B cell (primary cell): ENCODE measurements at regions not wholly inside any gene's neighbourhood (a gene's known extent, or its start where the extent isn't known, plus 50 kb on each side); places are given as distances from the start of the nearest gene placed in this dataset.

Experiments
- ATAC-seq: fragments of 200-7000 bp; cut with Tn5 transposase; one replicate; pipeline ENCODE4 v1.10.0; 2021; ENCODE audit warnings: low read depth, mild to moderate bottlenecking, moderate number of reproducible peaks, moderate library complexity
- CTCF ChIA-PET: fragments of 350-600 bp; sonication (Branson Sonifier 250); formaldehyde crosslinking; loops from one replicate; lab custom pipeline; 2021; ENCODE audit warnings: antibody characterized with exemption, inconsistent platforms; lab: Charles Lee
- POLR2A ChIA-PET: fragments of 350-600 bp; sonication (Branson Sonifier 250); formaldehyde crosslinking; loops from one replicate; lab custom pipeline; 2021; ENCODE audit warnings: antibody characterized with exemption; lab: Charles Lee
- DNase-seq: peaks from one replicate; pipeline ENCODE4 v3.0.0; 2013
- H2AFZ ChIP-seq: 2 replicates; pipeline ENCODE4 v1.6.1; 2012; ENCODE audit warnings: mild to moderate bottlenecking, low read depth, low read length; ENCODE audit not compliant: insufficient read depth, poor library complexity, severe bottlenecking
- H3K27ac ChIP-seq, 2 donors: 1 replicate in 1 of 2; 2 replicates in 1 of 2; pipeline ENCODE4 v1.5.1; 2012 to 2013; ENCODE audit warnings: low read length in 2 of 2, mild to moderate bottlenecking in 2 of 2, moderate library complexity in 1 of 2
- H3K27me3 ChIP-seq, 4 experiments: fragments of 200-600 bp in 1 of 4; sonication (generic) in 1 of 4; replicated peaks in 1 of 4; 1 replicate in 2 of 4; 2 replicates in 2 of 4; pipeline versions ENCODE4 v1.6.1 to v1.7.0; 2013 to 2016; ENCODE audit warnings: low read length in 3 of 4, mild to moderate bottlenecking in 2 of 4, mixed read lengths in 1 of 4, moderate library complexity in 1 of 4; ENCODE audit not compliant: insufficient read depth in 4 of 4, control insufficient read depth in 3 of 4; ENCODE audit errors: control extremely low read depth in 1 of 4
- H3K36me3 ChIP-seq, 2 experiments: replicated peaks in 1 of 2; 1 replicate in 1 of 2; 2 replicates in 1 of 2; pipeline versions ENCODE4 v1.6.1 to v1.7.1; 2013; ENCODE audit warnings: low read length in 1 of 2; ENCODE audit not compliant: insufficient read depth in 2 of 2, control insufficient read depth in 1 of 2; ENCODE audit errors: control extremely low read depth in 1 of 2, extremely low read depth in 1 of 2
- H3K4me1 ChIP-seq, 2 donors: fragments of 200-600 bp in 1 of 2; sonication (generic) in 1 of 2; 1 replicate in 1 of 2; 2 replicates in 1 of 2; pipeline versions ENCODE4 v1.5.1 to v1.6.1; 2013 to 2017; ENCODE audit warnings: low read length in 2 of 2; ENCODE audit not compliant: control insufficient read depth in 2 of 2, insufficient read depth in 2 of 2
- H3K4me2 ChIP-seq: replicated peaks from 2 replicates; pipeline ENCODE3; 2012; ENCODE audit warnings: mild to moderate bottlenecking, low read depth, low read length; ENCODE audit not compliant: poor library complexity, severe bottlenecking
- H3K4me3 ChIP-seq, 5 experiments: fragments of 200-600 bp in 1 of 5; sonication (generic) in 1 of 5; 1 replicate in 3 of 5; 2 replicates in 2 of 5; pipeline versions ENCODE4 v1.5.1 to v1.7.0; 2011 to 2016; ENCODE audit warnings: low read length in 4 of 5, mild to moderate bottlenecking in 4 of 5, low read depth in 2 of 5, control low read depth in 1 of 5, moderate library complexity in 1 of 5; ENCODE audit not compliant: insufficient read depth in 1 of 5; ENCODE audit errors: control extremely low read depth in 1 of 5, extremely low read depth in 1 of 5
- H3K79me2 ChIP-seq: fragments of 200-600 bp; sonication (generic); one replicate; pipeline ENCODE4 v1.6.0; 2016; ENCODE audit warnings: low read length; ENCODE audit not compliant: control insufficient read depth, insufficient read depth
- H3K9ac ChIP-seq: fragments of 200-600 bp; sonication (generic); 2 replicates; pipeline ENCODE4 v1.6.1; 2017; ENCODE audit warnings: mild to moderate bottlenecking, low read length, moderate library complexity
- H3K9me3 ChIP-seq, 3 donors: one replicate each; pipeline versions ENCODE4 v1.6.1 to v1.7.1; 2013; ENCODE audit warnings: low read length in 2 of 3; ENCODE audit not compliant: control insufficient read depth in 2 of 3, insufficient read depth in 1 of 3; ENCODE audit errors: control extremely low read depth in 1 of 3
- H4K20me1 ChIP-seq: 2 replicates; pipeline ENCODE4 v1.6.0; 2012; ENCODE audit warnings: mild to moderate bottlenecking, low read length; ENCODE audit not compliant: insufficient read depth, control insufficient read depth, poor library complexity, severe bottlenecking
- H3K27ac Mint-ChIP-seq: one replicate; pipeline ENCODE4 v1.8.0; 2021; ENCODE audit warnings: mixed read lengths
- H3K27me3 Mint-ChIP-seq: one replicate; pipeline ENCODE4 v1.8.0; 2021; ENCODE audit warnings: mixed read lengths
- H3K4me1 Mint-ChIP-seq: one replicate; pipeline ENCODE4 v1.8.0; 2021; ENCODE audit warnings: mixed read lengths
- H3K4me3 Mint-ChIP-seq: one replicate; pipeline ENCODE4 v1.8.0; 2021; ENCODE audit warnings: mixed read lengths
- H3K9me3 Mint-ChIP-seq: one replicate; pipeline ENCODE4 v1.8.0; 2022; ENCODE audit warnings: mixed read lengths; ENCODE audit not compliant: insufficient read depth
- EZH2 ChIP-seq: IDR thresholded peaks from 2 replicates; pipeline ENCODE4 v1.6.1; 2012; ENCODE audit warnings: borderline replicate concordance, low read depth, mild to moderate bottlenecking, moderate library complexity, low read length; ENCODE audit not compliant: insufficient read depth, poor library complexity, severe bottlenecking
- WGBS: methylation state at CpG from one replicate; pipeline ENCODE4 v1.1.5; 2013; ENCODE audit warnings: missing lambda C conversion rate; ENCODE audit not compliant: insufficient coverage; 5-methylcytosine and 5-hydroxymethylcytosine counted together
- intact Hi-C: fragments of 100-400 bp; cut with micrococcal nuclease; formaldehyde crosslinking; loops from one replicate; pipeline ENCODE4 v1.10.0; 2022
- TF ChIP-seq, protein P1 (sequence below): fragments of 200-600 bp; IDR thresholded peaks from one replicate; pipeline ENCODE4 v1.8.0; 2022; ENCODE audit warnings: antibody characterized with exemption, mild to moderate bottlenecking

DNA sequence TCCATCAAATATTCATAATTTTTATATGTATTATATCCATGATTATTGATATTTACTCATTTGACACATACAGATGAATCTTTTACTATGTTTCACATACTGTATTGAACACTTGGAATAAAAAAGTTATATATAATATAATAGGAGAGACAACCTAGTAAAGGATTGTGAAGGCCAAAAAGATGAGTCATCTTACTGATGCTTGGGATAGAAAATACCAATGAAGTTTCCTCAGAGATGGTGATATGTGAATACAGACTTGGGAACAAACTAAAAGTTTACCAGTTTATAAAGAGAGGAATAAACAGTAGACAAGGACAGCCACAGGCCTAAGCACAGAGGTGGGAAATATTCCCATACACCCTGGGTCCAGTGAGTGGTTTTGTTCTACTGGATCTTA is 743.9 kb upstream of the FLRT2 start:
- Histone ChIP-seq H4K20me1 (no peaks in the 10 kb centered on the region), H3K79me2 (no peaks in the 10 kb centered on the region), H3K27me3 (no peaks in the 10 kb centered on the region), H3K9ac (no peak overlapping the region), H3K4me3 (no peak overlapping the region), H3K4me1 (no peaks in the 10 kb centered on the region), H3K4me2 (no peak overlapping the region), H3K36me3 (no peaks in the 10 kb centered on the region), H3K9me3 (peaks cover 0 to 4% (median 0%) of the 10 kb centered on the region in 3 donors), H3K27ac (no peak overlapping the region), H2AFZ (no peak overlapping the region)
- TF ChIP-seq, protein P1, sequence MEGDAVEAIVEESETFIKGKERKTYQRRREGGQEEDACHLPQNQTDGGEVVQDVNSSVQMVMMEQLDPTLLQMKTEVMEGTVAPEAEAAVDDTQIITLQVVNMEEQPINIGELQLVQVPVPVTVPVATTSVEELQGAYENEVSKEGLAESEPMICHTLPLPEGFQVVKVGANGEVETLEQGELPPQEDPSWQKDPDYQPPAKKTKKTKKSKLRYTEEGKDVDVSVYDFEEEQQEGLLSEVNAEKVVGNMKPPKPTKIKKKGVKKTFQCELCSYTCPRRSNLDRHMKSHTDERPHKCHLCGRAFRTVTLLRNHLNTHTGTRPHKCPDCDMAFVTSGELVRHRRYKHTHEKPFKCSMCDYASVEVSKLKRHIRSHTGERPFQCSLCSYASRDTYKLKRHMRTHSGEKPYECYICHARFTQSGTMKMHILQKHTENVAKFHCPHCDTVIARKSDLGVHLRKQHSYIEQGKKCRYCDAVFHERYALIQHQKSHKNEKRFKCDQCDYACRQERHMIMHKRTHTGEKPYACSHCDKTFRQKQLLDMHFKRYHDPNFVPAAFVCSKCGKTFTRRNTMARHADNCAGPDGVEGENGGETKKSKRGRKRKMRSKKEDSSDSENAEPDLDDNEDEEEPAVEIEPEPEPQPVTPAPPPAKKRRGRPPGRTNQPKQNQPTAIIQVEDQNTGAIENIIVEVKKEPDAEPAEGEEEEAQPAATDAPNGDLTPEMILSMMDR, result no peak
- TF ChIP-seq EZH2, result no peak
- no peak overlapping the region for H3K27ac Mint-ChIP-seq
- CTCF ChIA-PET, result no interaction called here
- peaks cover 16% of the 10 kb centered on the region for H3K9me3 Mint-ChIP-seq
- ATAC-seq (no peak), DNase-seq (no peak)
- POLR2A ChIA-PET, result no interaction called here
- no peaks in the 10 kb centered on the region for H3K27me3 Mint-ChIP-seq
- intact Hi-C loops, result no loop called here
- H3K4me3 Mint-ChIP-seq, result no peak overlapping the region
- no peaks in the 10 kb centered on the region for H3K4me1 Mint-ChIP-seq

- Histone ChIP-seq H3K36me3 (no peaks in the 10 kb centered on the region), H3K4me3 (no peak overlapping the region), H3K79me2 (no peaks in the 10 kb centered on the region), H2AFZ (no peak overlapping the region), H3K4me2 (no peak overlapping the region), H3K27ac (no peak overlapping the region), H3K9me3 (peaks cover 0 to 4% (median 0%) of the 10 kb centered on the region in 3 donors), H4K20me1 (no peaks in the 10 kb centered on the region), H3K4me1 (no peaks in the 10 kb centered on the region), H3K27me3 (no peaks in the 10 kb centered on the region), H3K9ac (no peak overlapping the region)
- H3K4me1 Mint-ChIP-seq, result no peaks in the 10 kb centered on the region
- ATAC-seq (no peak), DNase-seq (no peak)
- H3K4me3 Mint-ChIP-seq, result no peak overlapping the region
- H3K9me3 Mint-ChIP-seq, result peaks cover 7% of the 10 kb centered on the region
- POLR2A ChIA-PET, result no interaction called here
- no CpG with 5 or more reads among the region's 1 CpG for WGBS
- CTCF ChIA-PET, result no interaction called here
- H3K27me3 Mint-ChIP-seq, result no peaks in the 10 kb centered on the region
- intact Hi-C loops, result no loop called here
- no peak overlapping the region for H3K27ac Mint-ChIP-seq
- TF ChIP-seq, protein P1, result no peak
- no peak for TF ChIP-seq EZH2
These were observed 740.9 kb upstream of the FLRT2 start for GRCh38 chr14:84789012-84789411.
